Prostate gland (tissue), 2 donors: ENCODE measurements at regions not wholly inside any gene's neighbourhood (a gene's known extent, or its start where the extent isn't known, plus 50 kb on each side); places are given as distances from the start of the nearest gene placed in this dataset.

Experiments
- POLR2A ChIP-seq: fragments of 450-650 bp; IDR thresholded peaks from one replicate; pipeline ENCODE4 v1.6.1; 2016; ENCODE audit warnings: antibody characterized with exemption, mild to moderate bottlenecking
- POLR2AphosphoS5 ChIP-seq: sonication (generic); formaldehyde crosslinking; IDR thresholded peaks from one replicate; pipeline ENCODE4 v1.6.1; 2017; ENCODE audit warnings: antibody characterized with exemption
- TF ChIP-seq, protein P1 (sequence below), 4 experiments: fragments of 200-600 bp in 2 of 4; fragments of 450-650 bp in 2 of 4; sonication (generic) in 2 of 4; IDR thresholded peaks; 1 replicate in 3 of 4; 2 replicates in 1 of 4; pipeline ENCODE4 v1.5.1; 2016 to 2019; ENCODE audit warnings: antibody characterized with exemption in 4 of 4, mild to moderate bottlenecking in 2 of 4, moderate library complexity in 2 of 4

DNA sequence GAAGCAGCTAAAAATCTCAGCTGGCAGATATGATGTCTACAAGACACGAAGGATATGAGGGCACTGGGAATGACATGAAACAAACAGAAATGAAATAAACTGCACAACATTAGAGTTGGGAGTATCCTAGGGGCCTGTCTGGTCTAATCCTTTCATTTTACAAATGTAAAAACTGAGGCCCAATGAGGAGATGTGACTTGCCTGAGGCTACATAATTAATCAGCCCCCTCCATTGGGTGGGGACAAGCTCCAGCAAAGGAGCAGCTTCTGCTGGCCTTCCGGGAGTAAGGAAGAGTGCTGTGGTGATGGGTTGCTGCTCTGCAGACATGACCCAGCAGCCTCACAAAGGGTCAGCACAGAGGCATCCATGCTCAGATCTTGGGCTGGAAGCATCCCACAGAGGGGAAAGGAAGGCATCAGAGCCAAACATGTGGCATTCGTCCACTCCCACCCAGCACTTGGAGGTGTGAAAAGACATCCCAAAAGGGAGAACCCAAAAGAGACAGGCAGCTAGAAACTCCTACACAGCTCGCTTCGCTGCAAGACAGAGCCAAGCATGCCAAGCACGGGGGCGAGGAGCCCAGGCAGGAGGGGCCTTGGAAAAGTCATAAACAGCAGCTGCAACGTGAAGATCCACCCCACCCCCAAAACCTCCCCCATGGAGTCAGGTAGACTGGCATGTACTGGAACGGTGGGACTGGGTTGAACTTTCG, 183.7 kb downstream of the UNC5CL start:
- TF ChIP-seq, protein P1, sequence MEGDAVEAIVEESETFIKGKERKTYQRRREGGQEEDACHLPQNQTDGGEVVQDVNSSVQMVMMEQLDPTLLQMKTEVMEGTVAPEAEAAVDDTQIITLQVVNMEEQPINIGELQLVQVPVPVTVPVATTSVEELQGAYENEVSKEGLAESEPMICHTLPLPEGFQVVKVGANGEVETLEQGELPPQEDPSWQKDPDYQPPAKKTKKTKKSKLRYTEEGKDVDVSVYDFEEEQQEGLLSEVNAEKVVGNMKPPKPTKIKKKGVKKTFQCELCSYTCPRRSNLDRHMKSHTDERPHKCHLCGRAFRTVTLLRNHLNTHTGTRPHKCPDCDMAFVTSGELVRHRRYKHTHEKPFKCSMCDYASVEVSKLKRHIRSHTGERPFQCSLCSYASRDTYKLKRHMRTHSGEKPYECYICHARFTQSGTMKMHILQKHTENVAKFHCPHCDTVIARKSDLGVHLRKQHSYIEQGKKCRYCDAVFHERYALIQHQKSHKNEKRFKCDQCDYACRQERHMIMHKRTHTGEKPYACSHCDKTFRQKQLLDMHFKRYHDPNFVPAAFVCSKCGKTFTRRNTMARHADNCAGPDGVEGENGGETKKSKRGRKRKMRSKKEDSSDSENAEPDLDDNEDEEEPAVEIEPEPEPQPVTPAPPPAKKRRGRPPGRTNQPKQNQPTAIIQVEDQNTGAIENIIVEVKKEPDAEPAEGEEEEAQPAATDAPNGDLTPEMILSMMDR (IDR thresholded peaks at IDR 0.05) = no peak
- TF ChIP-seq POLR2AphosphoS5 = no peak
- TF ChIP-seq POLR2A = no peak
